A673 (cell line): ENCODE measurements at regions not wholly inside any gene's neighbourhood (a gene's known extent, or its start where the extent isn't known, plus 50 kb on each side); places are given as distances from the start of the nearest gene placed in this dataset.

Experiments used
- BruUV-seq: library from RNA; stranded (reverse); fragments of 400-500 nt; replicated peaks from 2 replicates; lab custom pipeline; 2021; lab: Mats Ljungman, UMichigan
- CTCF ChIA-PET: fragments of 300-600 bp; sonication (Branson Sonifier 250); formaldehyde crosslinking; loops from one replicate; lab custom pipeline; 2022; ENCODE audit warnings: antibody characterized with exemption; lab: Charles Lee
- POLR2A ChIA-PET: fragments of 300-600 bp; sonication (Branson Sonifier 250); formaldehyde crosslinking; loops from one replicate; lab custom pipeline; 2022; ENCODE audit warnings: antibody characterized with exemption; ENCODE audit not compliant: low non-redundant PET; lab: Charles Lee
- DNase-seq: peaks from one replicate; pipeline ENCODE4 v3.0.0-alpha.2; 2015; ENCODE audit warnings: low spot score
- H3K27ac ChIP-seq: fragments of 200-600 bp; sonication (generic); 2 replicates; pipeline ENCODE4 v1.5.1; 2016; ENCODE audit warnings: mixed run types, low read depth, mild to moderate bottlenecking, mixed read lengths, antibody characterized with exemption, low read length; ENCODE audit not compliant: poor library complexity, severe bottlenecking
- H3K27me3 ChIP-seq: fragments of 200-600 bp; sonication (generic); replicated peaks from 2 replicates; pipeline ENCODE4 v1.6.1; 2017; ENCODE audit warnings: mixed run types, low read depth, mild to moderate bottlenecking, mixed read lengths, antibody characterized with exemption, low read length; ENCODE audit not compliant: insufficient read depth, poor library complexity
- H3K36me3 ChIP-seq: fragments of 200-600 bp; sonication (generic); 2 replicates; pipeline ENCODE4 v1.6.1; 2016; ENCODE audit warnings: mixed run types, mild to moderate bottlenecking, mixed read lengths, antibody characterized with exemption, low read length; ENCODE audit not compliant: insufficient read depth, poor library complexity, severe bottlenecking
- H3K4me1 ChIP-seq: fragments of 200-600 bp; sonication (generic); 2 replicates; pipeline ENCODE4 v1.6.1; 2017; ENCODE audit warnings: mixed run types, mild to moderate bottlenecking, mixed read lengths, antibody characterized with exemption, low read length; ENCODE audit not compliant: insufficient read depth, poor library complexity, severe bottlenecking
- H3K4me3 ChIP-seq: fragments of 200-600 bp; sonication (generic); 2 replicates; pipeline ENCODE4 v1.5.1; 2016; ENCODE audit warnings: low read depth, mixed run types, mild to moderate bottlenecking, mixed read lengths, low read length; ENCODE audit not compliant: poor library complexity, severe bottlenecking
- H3K9me3 ChIP-seq: fragments of 200-600 bp; sonication (generic); 2 replicates; pipeline ENCODE4 v1.6.1; 2016; ENCODE audit warnings: mixed run types, low read depth, mild to moderate bottlenecking, mixed read lengths, antibody characterized with exemption, low read length; ENCODE audit not compliant: poor library complexity, severe bottlenecking
- CTCF ChIP-seq: fragments of 300-800, 200-600 bp; sonication (generic); conservative IDR thresholded peaks from 2 replicates; pipeline ENCODE4 v1.5.1; 2017; ENCODE audit warnings: low read depth, mild to moderate bottlenecking, antibody characterized with exemption, low read length, moderate library complexity, mixed read lengths
- EZH2 ChIP-seq: fragments of 200-600 bp; sonication (generic); IDR thresholded peaks from 2 replicates; pipeline ENCODE4 v1.6.1; 2017; ENCODE audit warnings: borderline replicate concordance, low read depth, mild to moderate bottlenecking, mixed read lengths, antibody characterized with exemption, low read length; ENCODE audit not compliant: poor library complexity, severe bottlenecking
- intact Hi-C: fragments of 100-400 bp; cut with micrococcal nuclease; formaldehyde crosslinking; loops from one replicate; pipeline ENCODE4 v1.10.0; 2022; ENCODE audit not compliant: unreplicated experiment

- TF ChIP-seq EZH2 (no peak), CTCF (no peak)
Observed at GRCh38 chr11:127620671-127621070, 620.1 kb upstream of the KIRREL3 start.

GRCh38 chr11:127619946-127620345, 619.4 kb upstream of the KIRREL3 start:
- no peaks in the 10 kb centered on the region for H3K4me1 ChIP-seq
- H3K27me3 ChIP-seq = no peaks in the 10 kb centered on the region
- H3K4me3 ChIP-seq = no peak overlapping the region
- no peaks in the 10 kb centered on the region for H3K9me3 ChIP-seq
- H3K27ac ChIP-seq = no peak overlapping the region
- intact Hi-C loops = no loop called here
- no TSS peak for BruUV-seq
- no peaks in the 10 kb centered on the region for H3K36me3 ChIP-seq
- CTCF ChIA-PET = no interaction called here
- no peak for DNase-seq
- TF ChIP-seq EZH2 = no peak
- no peak for TF ChIP-seq CTCF
- POLR2A ChIA-PET = no interaction called here

More at GRCh38 chr11:127620671-127621070, 620.1 kb upstream of the KIRREL3 start:
- no peak overlapping the region for H3K27ac ChIP-seq
- H3K36me3 ChIP-seq = no peaks in the 10 kb centered on the region
- no TSS peak for BruUV-seq
- ChIA-PET CTCF (no interaction called here), POLR2A (no interaction called here)
- H3K4me1 ChIP-seq = no peaks in the 10 kb centered on the region
- H3K27me3 ChIP-seq = no peaks in the 10 kb centered on the region
- no peak overlapping the region for H3K4me3 ChIP-seq
- intact Hi-C loops = no loop called here
- no peaks in the 10 kb centered on the region for H3K9me3 ChIP-seq
- no peak for DNase-seq

GRCh38 chr11:127618721-127619120, 618.2 kb upstream of the KIRREL3 start:
- H3K27me3 ChIP-seq = no peaks in the 10 kb centered on the region
- no peak for DNase-seq
- ChIA-PET CTCF (no interaction called here), POLR2A (no interaction called here)
- intact Hi-C loops = no loop called here
- H3K36me3 ChIP-seq = no peaks in the 10 kb centered on the region
- no peak overlapping the region for H3K27ac ChIP-seq
- H3K4me3 ChIP-seq = no peak overlapping the region
- no TSS peak for BruUV-seq
- no peaks in the 10 kb centered on the region for H3K9me3 ChIP-seq
- TF ChIP-seq EZH2 (no peak), CTCF (no peak)
- H3K4me1 ChIP-seq = no peaks in the 10 kb centered on the region
